Gastrocnemius medialis (tissue), 4 donors: ENCODE measurements at regions not wholly inside any gene's neighbourhood (a gene's known extent, or its start where the extent isn't known, plus 50 kb on each side); places are given as distances from the start of the nearest gene placed in this dataset.

ENCODE experiments used
- ATAC-seq, 2 donors: fragments of 150-250 bp; one replicate each; pipeline ENCODE4 v1.9.1; 2016
- DNase-seq, 2 donors: peaks; one replicate each; pipeline ENCODE4 v3.0.0-alpha.2; 2019
- H3K27ac ChIP-seq, 4 donors: fragments of 200-600 bp; sonication (generic); 1 replicate in 1 of 4; 2 replicates in 3 of 4; pipeline ENCODE4 v1.5.1; 2016 to 2018; ENCODE audit warnings: mild to moderate bottlenecking in 2 of 4, moderate library complexity in 1 of 4
- H3K27me3 ChIP-seq, 3 donors: fragments of 200-600 bp; sonication (generic) in 2 of 3; 1 replicate in 1 of 3; 2 replicates in 2 of 3; pipeline versions ENCODE4 v1.5.1 to v1.6.0; 2016 to 2019; ENCODE audit warnings: mild to moderate bottlenecking in 1 of 3, moderate library complexity in 1 of 3
- H3K36me3 ChIP-seq, 2 donors: fragments of 200-600 bp; sonication (generic) in 1 of 2; one replicate each; pipeline ENCODE4 v1.5.1; 2017 to 2018
- H3K4me1 ChIP-seq, 2 donors: fragments of 200-600 bp; sonication (generic) in 1 of 2; one replicate each; pipeline ENCODE4 v1.5.1; 2016 to 2017; ENCODE audit warnings: mild to moderate bottlenecking in 2 of 2
- H3K4me3 ChIP-seq, 4 donors: fragments of 200-600 bp; sonication (generic) in 3 of 4; 1 replicate in 1 of 4; 2 replicates in 3 of 4; pipeline ENCODE4 v1.5.1; 2016 to 2019; ENCODE audit warnings: mild to moderate bottlenecking in 2 of 4
- H3K9me3 ChIP-seq, 3 donors: fragments of 200-600 bp; sonication (generic) in 2 of 3; 1 replicate in 1 of 3; 2 replicates in 2 of 3; pipeline ENCODE4 v1.5.1; 2016 to 2019
- POLR2A ChIP-seq, 2 donors: fragments of 450-650 bp; IDR thresholded peaks; one replicate each; pipeline ENCODE4 v1.6.1; 2017; ENCODE audit warnings: antibody characterized with exemption in 2 of 2, mild to moderate bottlenecking in 2 of 2, moderate library complexity in 2 of 2
- in situ Hi-C, 4 donors: fragments of 200-750 bp; cut with MboI; loops; one replicate each; pipeline versions ENCODE4 v1.15.0 to v1.8.0; 2017; ENCODE audit warnings: low sequenced_read_pairs in 4 of 4
- intact Hi-C: fragments of 100-400 bp; cut with DNase I; formaldehyde crosslinking; loops from one replicate; pipeline ENCODE4 v1.15.1; 2023; ENCODE audit warnings: low total_unique reads
- TF ChIP-seq, protein P1 (sequence below), 5 experiments: fragments of 450-650 bp in 3 of 5; fragments of 200-600 bp in 2 of 5; sonication (generic) in 2 of 5; IDR thresholded peaks in 4 of 5; conservative IDR thresholded peaks in 1 of 5; 1 replicate in 4 of 5; 2 replicates in 1 of 5; pipeline ENCODE4 v1.5.1; 2016 to 2019; ENCODE audit warnings: antibody characterized with exemption in 5 of 5, mild to moderate bottlenecking in 3 of 5, moderate library complexity in 3 of 5

DNA sequence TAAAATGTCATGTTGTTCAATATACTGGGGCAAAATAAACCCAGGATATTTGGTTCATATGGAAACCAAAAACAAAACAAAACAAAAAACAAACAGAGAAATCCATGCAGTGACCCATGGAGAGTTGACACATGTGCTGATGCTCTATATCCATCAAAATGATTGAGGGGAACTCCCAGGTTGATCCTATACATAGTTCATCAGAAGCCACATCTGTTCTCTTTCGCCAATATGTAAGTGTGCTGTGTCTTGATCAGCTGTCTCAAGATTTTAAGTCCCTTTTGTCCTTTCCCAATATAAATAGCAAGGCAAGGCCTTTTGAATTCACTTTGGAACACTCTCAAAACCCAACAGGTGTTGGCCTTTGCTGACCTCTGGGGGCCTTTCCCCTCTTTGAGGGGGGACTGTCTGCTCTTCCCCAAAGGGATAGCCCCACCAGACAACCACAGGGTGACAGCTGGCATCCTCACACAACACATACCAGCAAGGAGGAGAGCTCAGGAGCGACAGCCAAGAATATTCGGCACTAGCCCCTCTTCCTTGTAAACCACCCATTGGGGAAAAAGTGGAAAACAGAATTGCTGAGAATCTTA, 209.4 kb upstream of the CD96 start:
- H3K27ac ChIP-seq = no peak overlapping the region
- in situ Hi-C loops = no loop called here

DNA sequence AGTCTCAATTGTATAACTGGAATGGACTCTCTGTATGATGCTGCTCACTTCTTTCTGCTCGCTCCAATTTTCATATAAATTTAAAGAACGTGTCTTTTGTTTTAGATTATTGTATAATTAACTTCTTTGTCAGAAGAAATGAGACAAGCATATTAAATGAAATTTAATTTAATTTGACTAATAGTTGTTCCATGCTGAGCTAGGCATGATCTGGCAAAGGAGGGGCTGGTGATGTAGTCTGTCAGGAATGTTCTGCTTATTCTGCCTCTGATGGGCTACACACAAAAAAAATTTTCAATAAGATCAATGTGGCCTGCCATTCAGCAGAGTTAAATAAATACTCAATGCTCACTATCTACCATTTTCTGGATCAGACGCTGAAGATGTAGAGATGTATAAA, 208.4 kb upstream of the CD96 start:
- no peaks in the 10 kb centered on the region for H3K4me1 ChIP-seq
- no peak for ATAC-seq
- intact Hi-C loops = no loop called here
- H3K27ac ChIP-seq = no peak overlapping the region
- H3K36me3 ChIP-seq = no peaks in the 10 kb centered on the region
- no peaks in the 10 kb centered on the region for H3K27me3 ChIP-seq
- TF ChIP-seq, protein P1, sequence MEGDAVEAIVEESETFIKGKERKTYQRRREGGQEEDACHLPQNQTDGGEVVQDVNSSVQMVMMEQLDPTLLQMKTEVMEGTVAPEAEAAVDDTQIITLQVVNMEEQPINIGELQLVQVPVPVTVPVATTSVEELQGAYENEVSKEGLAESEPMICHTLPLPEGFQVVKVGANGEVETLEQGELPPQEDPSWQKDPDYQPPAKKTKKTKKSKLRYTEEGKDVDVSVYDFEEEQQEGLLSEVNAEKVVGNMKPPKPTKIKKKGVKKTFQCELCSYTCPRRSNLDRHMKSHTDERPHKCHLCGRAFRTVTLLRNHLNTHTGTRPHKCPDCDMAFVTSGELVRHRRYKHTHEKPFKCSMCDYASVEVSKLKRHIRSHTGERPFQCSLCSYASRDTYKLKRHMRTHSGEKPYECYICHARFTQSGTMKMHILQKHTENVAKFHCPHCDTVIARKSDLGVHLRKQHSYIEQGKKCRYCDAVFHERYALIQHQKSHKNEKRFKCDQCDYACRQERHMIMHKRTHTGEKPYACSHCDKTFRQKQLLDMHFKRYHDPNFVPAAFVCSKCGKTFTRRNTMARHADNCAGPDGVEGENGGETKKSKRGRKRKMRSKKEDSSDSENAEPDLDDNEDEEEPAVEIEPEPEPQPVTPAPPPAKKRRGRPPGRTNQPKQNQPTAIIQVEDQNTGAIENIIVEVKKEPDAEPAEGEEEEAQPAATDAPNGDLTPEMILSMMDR (IDR thresholded peaks at IDR 0.05 in 4 of 5, conservative IDR thresholded peaks at IDR 0.05 in 1 of 5) = no peak
- no peak for TF ChIP-seq POLR2A (IDR thresholded peaks at IDR 0.05)
- DNase-seq = no peak
- H3K4me3 ChIP-seq = no peak overlapping the region
- H3K9me3 ChIP-seq = no peaks in the 10 kb centered on the region
- in situ Hi-C loops = no loop called here

More for the DNA sequence above, 209.4 kb upstream of the CD96 start:
- Histone ChIP-seq H3K4me1 (no peaks in the 10 kb centered on the region), H3K9me3 (no peaks in the 10 kb centered on the region), H3K27me3 (no peaks in the 10 kb centered on the region), H3K4me3 (no peak overlapping the region), H3K36me3 (no peaks in the 10 kb centered on the region)
- TF ChIP-seq POLR2A (IDR thresholded peaks at IDR 0.05) = no peak
- TF ChIP-seq, protein P1 (IDR thresholded peaks at IDR 0.05 in 4 of 5, conservative IDR thresholded peaks at IDR 0.05 in 1 of 5) = no peak
- DNase-seq (no peak), ATAC-seq (no peak)
- intact Hi-C loops = no loop called here

DNA sequence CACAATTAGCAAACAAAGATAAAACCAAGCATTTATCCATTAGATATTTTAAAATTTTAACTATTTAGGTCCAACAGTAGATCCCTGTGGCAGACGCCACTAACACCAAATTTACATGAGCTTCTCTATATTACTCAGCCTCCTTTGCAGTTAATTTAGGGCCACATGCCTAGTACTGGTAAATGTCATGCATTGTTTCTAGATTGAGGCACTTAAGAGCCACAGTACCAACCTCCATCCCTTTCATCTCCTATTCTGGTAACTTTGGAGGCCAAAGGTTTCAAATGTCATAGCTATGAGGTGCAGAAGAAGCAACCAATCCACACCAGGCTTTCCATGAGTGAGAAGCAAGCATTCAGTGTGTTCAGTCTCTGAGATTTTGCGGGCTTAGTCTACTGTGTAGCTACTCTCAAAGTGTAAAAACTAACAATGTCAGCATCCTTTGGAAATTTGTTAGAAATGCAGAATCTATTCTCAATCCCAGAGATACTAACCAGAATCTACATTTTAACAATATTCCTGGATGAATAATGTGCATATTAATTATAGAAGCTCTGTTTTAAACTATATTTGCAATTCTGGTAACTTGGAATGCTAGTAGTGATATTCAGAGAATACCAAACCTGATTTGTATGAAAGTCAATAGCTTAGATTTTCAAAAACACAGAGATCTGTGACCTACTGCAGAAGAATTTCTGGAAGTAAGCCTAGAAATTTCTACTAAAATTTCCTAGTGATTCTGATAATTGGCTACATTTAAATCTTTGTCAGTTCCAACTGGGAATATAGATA, 206.3 kb upstream of the CD96 start:
- H3K36me3 ChIP-seq = no peaks in the 10 kb centered on the region
- in situ Hi-C loops (no loop called here), intact Hi-C loops (no loop called here)
- no peaks in the 10 kb centered on the region for H3K4me1 ChIP-seq
- ATAC-seq (no peak), DNase-seq (no peak)
- TF ChIP-seq POLR2A (IDR thresholded peaks at IDR 0.05) = no peak
- TF ChIP-seq, protein P1 (IDR thresholded peaks at IDR 0.05 in 4 of 5, conservative IDR thresholded peaks at IDR 0.05 in 1 of 5) = no peak
- H3K27ac ChIP-seq = no peak overlapping the region
- H3K4me3 ChIP-seq = no peak overlapping the region
- H3K9me3 ChIP-seq = no peaks in the 10 kb centered on the region
- H3K27me3 ChIP-seq = no peaks in the 10 kb centered on the region

DNA sequence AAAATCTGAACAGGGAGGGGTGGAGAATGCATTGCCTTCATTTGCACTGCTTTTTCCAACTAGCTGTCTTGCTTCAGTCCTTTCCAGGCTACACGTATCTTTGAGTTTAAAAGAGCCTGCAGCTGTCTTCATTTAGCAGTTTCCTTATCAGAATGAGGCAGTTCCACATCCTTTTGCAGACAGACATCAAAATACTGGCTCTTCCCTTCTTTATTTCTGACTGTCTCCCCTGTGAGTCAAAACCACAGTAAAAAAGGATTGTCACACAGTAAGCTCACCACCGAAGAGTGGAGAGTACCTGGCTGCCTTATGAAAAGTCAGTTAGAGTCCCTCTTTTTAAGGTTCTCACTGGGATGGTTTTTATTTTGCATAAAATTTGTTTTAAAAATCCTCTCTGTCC, 205.5 kb upstream of the CD96 start:
- TF ChIP-seq, protein P1 (IDR thresholded peaks at IDR 0.05 in 4 of 5, conservative IDR thresholded peaks at IDR 0.05 in 1 of 5) = no peak
- TF ChIP-seq POLR2A (IDR thresholded peaks at IDR 0.05) = no peak
- intact Hi-C loops (no loop called here), in situ Hi-C loops (no loop called here)
- ATAC-seq = no peak
- no peak for DNase-seq
- Histone ChIP-seq H3K36me3 (no peaks in the 10 kb centered on the region), H3K9me3 (no peaks in the 10 kb centered on the region), H3K4me1 (no peaks in the 10 kb centered on the region), H3K27me3 (no peaks in the 10 kb centered on the region), H3K4me3 (no peak overlapping the region), H3K27ac (no peak overlapping the region)
